HepG2 (cell line): ENCODE measurements at regions not wholly inside any gene's neighbourhood (a gene's known extent, or its start where the extent isn't known, plus 50 kb on each side); places are given as distances from the start of the nearest gene placed in this dataset.

Source experiments
- ATAC-seq: fragments of 200-7000 bp; cut with Tn5 transposase; 3 replicates; pipeline ENCODE4 v1.9.1; 2020; ENCODE audit warnings: mild to moderate bottlenecking, moderate library complexity
- BruUV-seq: library from RNA; stranded (reverse); fragments of 400-500 nt; replicated peaks from 2 replicates; lab custom pipeline; 2021; lab: Mats Ljungman, UMichigan
- CTCF ChIA-PET: fragments of 300-600 bp; formaldehyde crosslinking; extraction: SDS; loops from one replicate; lab custom pipeline; 2021; ENCODE audit warnings: low total read pairs, inconsistent platforms, low intra/inter-chr PET ratio; lab: Yijun Ruan, JAX
- POLR2A ChIA-PET: fragments of 350-600 bp; sonication (Branson Sonifier 250); formaldehyde crosslinking; loops from one replicate; lab custom pipeline; 2020; ENCODE audit warnings: antibody characterized with exemption, inconsistent platforms; lab: Yijun Ruan, JAX
- DNase-seq: peaks from one replicate; pipeline ENCODE4 v3.0.0-alpha.2; 2015; ENCODE audit warnings: low spot score
- FAIRE-seq: peaks from 3 replicates; lab custom pipeline; 2011; peaks lifted over from hg19 to GRCh38; lab: Jason Lieb, UNC
- H2AFZ ChIP-seq: one replicate; pipeline ENCODE4 v1.6.1; 2011; ENCODE audit warnings: low read length, inconsistent platforms
- H3K27ac ChIP-seq: fragments of 300-600 bp; 3 replicates; pipeline ENCODE4 v1.8.0; 2011; ENCODE audit warnings: mixed run types, mild to moderate bottlenecking, mixed read lengths, low read length, inconsistent platforms; ENCODE audit not compliant: insufficient read depth; ENCODE audit errors: extremely low read length
- H3K27me3 ChIP-seq, 2 experiments: fragments of 200-600 bp in 1 of 2; 2 replicates in 1 of 2; 3 replicates in 1 of 2; pipeline versions ENCODE4 v1.6.0 to v1.8.0; 2011; ENCODE audit warnings: low read length in 2 of 2, mild to moderate bottlenecking in 2 of 2, moderate library complexity in 2 of 2, inconsistent platforms in 1 of 2; ENCODE audit not compliant: insufficient read depth in 2 of 2, control insufficient read depth in 1 of 2
- H3K36me3 ChIP-seq, 2 experiments: fragments of 200-600 bp in 1 of 2; replicated peaks in 1 of 2; 2 replicates in 1 of 2; 3 replicates in 1 of 2; pipeline versions ENCODE4 v1.5.1 to v1.8.0; 2011; ENCODE audit warnings: low read length in 2 of 2, inconsistent platforms in 1 of 2; ENCODE audit not compliant: insufficient read depth in 2 of 2, control insufficient read depth in 1 of 2
- H3K4me1 ChIP-seq: 2 replicates; pipeline ENCODE4 v1.5.1; 2012; ENCODE audit warnings: low read length, inconsistent platforms; ENCODE audit not compliant: insufficient read depth
- H3K4me2 ChIP-seq: 2 replicates; pipeline ENCODE4 v1.6.0; 2011; ENCODE audit warnings: low read depth, low read length, inconsistent platforms
- H3K4me3 ChIP-seq, 3 experiments: fragments of 200-600 bp in 1 of 3; sonication (generic), shearing (Covaris generic) in 1 of 3; replicated peaks in 1 of 3; 2 replicates each; pipeline ENCODE4 v1.5.1; 2011 to 2016; ENCODE audit warnings: low read length in 3 of 3, inconsistent platforms in 2 of 3, low read depth in 2 of 3, mild to moderate bottlenecking in 2 of 3, control low read depth in 1 of 3, mixed read lengths in 1 of 3; ENCODE audit not compliant: insufficient read depth in 1 of 3
- H3K79me2 ChIP-seq: one replicate; pipeline ENCODE4 v1.6.1; 2011; ENCODE audit warnings: low read length, inconsistent platforms; ENCODE audit not compliant: insufficient read depth
- H3K9ac ChIP-seq: 2 replicates; pipeline ENCODE4 v1.6.0; 2011; ENCODE audit warnings: mild to moderate bottlenecking, low read depth, low read length, inconsistent platforms; ENCODE audit not compliant: insufficient read depth
- H3K9me3 ChIP-seq: 2 replicates; pipeline ENCODE4 v1.5.1; 2012; ENCODE audit warnings: mild to moderate bottlenecking, low read length
- H4K20me1 ChIP-seq: 2 replicates; pipeline ENCODE4 v1.6.0; 2011; ENCODE audit warnings: inconsistent platforms, mild to moderate bottlenecking, low read length, moderate library complexity; ENCODE audit not compliant: insufficient read depth
- HES4 ChIP-seq: sonication (generic); formaldehyde crosslinking; IDR thresholded peaks from 2 replicates; pipeline ENCODE4 v1.9.0; 2021; ENCODE audit warnings: mild to moderate bottlenecking, missing genetic modification reagents, borderline replicate concordance
- MAFF ChIP-seq: IDR thresholded peaks from 2 replicates; pipeline ENCODE4 v1.6.1; 2011; ENCODE audit warnings: low read depth, low read length, improper control_type of control experiment
- MAFK ChIP-seq, 2 experiments: IDR thresholded peaks in 1 of 2; conservative IDR thresholded peaks in 1 of 2; 2 replicates each; pipeline ENCODE4 v1.6.1; 2011; ENCODE audit warnings: improper control_type of control experiment in 2 of 2, low read length in 2 of 2
- NFIC ChIP-seq: IDR thresholded peaks from 2 replicates; pipeline ENCODE4 v1.6.1; 2012; ENCODE audit warnings: mild to moderate bottlenecking, low read length, inconsistent platforms
- TFE3 ChIP-seq: IDR thresholded peaks from 2 replicates; pipeline ENCODE4 v1.6.1; 2016
- ZNF44 ChIP-seq: sonication (generic); formaldehyde crosslinking; IDR thresholded peaks from 2 replicates; pipeline ENCODE4 v1.5.1; 2020; ENCODE audit warnings: mild to moderate bottlenecking, missing genetic modification reagents
- WGBS: methylation state at CpG from one replicate; pipeline ENCODE4 v1.1.6; 2017; ENCODE audit warnings: low lambda C conversion rate; 5-methylcytosine and 5-hydroxymethylcytosine counted together
- in situ Hi-C: cut with HindIII; loops from 2 replicates; pipeline ENCODE4 v1.10.0; 2017; ENCODE audit warnings: low pct_unique_long_range_greater_than_20kb; ENCODE audit not compliant: extremely low pct_ligation_motif_present
- intact Hi-C: fragments of 100-400 bp; cut with micrococcal nuclease; formaldehyde crosslinking; loops from one replicate; pipeline ENCODE4 v1.10.0; 2022; ENCODE audit not compliant: unreplicated experiment

DNA sequence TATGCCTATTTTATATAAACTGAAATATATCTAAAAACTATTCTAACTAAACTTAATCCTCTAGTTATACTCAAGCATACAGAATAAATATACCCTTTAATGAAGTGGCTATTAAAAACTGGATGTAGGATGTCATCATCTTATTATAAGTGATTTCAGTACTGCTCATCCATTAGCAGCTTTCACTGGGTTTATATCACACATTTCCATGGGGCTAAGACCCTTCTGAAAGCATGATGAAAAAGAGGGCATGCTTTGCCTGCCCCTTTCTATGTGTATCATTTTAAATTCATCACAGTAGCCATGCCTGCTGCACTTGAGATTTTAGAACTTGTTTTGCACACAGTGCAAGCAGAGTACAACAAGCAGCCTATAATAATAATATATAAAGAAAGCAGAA, 477.5 kb downstream of the SLITRK6 start:
- no TSS peak for BruUV-seq
- no peaks in the 10 kb centered on the region for H3K4me1 ChIP-seq
- no peaks in the 10 kb centered on the region for H3K27me3 ChIP-seq
- CTCF ChIA-PET, result no interaction called here
- no peak for TF ChIP-seq TFE3 (CRISPR knock-in tag)
- TF ChIP-seq, all 625 proteins: peak for 0
- DNase-seq (no peak), ATAC-seq (no peak), FAIRE-seq (no peak)
- intact Hi-C loops, result no loop called here
- H3K9me3 ChIP-seq, result no peaks in the 10 kb centered on the region
- POLR2A ChIA-PET, result no interaction called here
- H3K4me3 ChIP-seq, result no peak overlapping the region
- H3K9ac ChIP-seq, result no peak overlapping the region
- H4K20me1 ChIP-seq, result no peaks in the 10 kb centered on the region
- no peaks in the 10 kb centered on the region for H3K79me2 ChIP-seq
- H3K27ac ChIP-seq, result no peak overlapping the region
- H3K36me3 ChIP-seq, result no peaks in the 10 kb centered on the region
- in situ Hi-C loops, result no loop called here
- H2AFZ ChIP-seq, result no peak overlapping the region
- H3K4me2 ChIP-seq, result no peak overlapping the region

DNA sequence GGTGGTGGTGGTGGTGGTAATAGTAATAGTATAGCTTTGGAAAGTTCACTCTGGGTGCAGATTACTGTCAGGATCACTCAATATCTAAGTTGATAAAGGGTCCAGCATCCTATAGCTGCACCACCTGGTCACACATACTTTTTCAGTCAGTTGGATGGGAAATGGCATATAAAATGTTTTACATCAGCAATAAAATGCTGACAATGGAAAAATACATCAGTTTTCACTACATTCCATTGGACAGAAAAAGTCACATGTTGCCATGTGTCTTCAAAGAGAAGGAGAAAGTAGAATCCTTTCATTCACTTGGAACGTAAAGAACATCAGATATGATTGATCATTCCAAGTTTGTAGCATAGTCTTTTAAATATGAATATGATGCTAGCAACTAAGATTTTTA, 481.4 kb downstream of the SLITRK6 start:
- H3K27ac ChIP-seq, result no peak overlapping the region
- WGBS, result 11% methylated on average over 1 of the region's 1 CpG

More for the DNA sequence above, 481.4 kb downstream of the SLITRK6 start:
- FAIRE-seq (no peak), ATAC-seq (no peak), DNase-seq (no peak)
- in situ Hi-C loops (no loop called here), intact Hi-C loops (no loop called here)
- Histone ChIP-seq H3K4me1 (no peaks in the 10 kb centered on the region), H3K4me3 (no peak overlapping the region), H2AFZ (no peak overlapping the region), H3K4me2 (no peak overlapping the region), H4K20me1 (no peaks in the 10 kb centered on the region), H3K36me3 (no peaks in the 10 kb centered on the region), H3K27me3 (no peaks in the 10 kb centered on the region), H3K9ac (no peak overlapping the region), H3K9me3 (no peaks in the 10 kb centered on the region), H3K79me2 (no peaks in the 10 kb centered on the region)
- ChIA-PET POLR2A (no interaction called here), CTCF (no interaction called here)
- TF ChIP-seq MAFF, result peak; percentile 93
- TF ChIP-seq MAFK (conservative IDR thresholded peaks at IDR 0.05 in 1 of 2, IDR thresholded peaks at IDR 0.05 in 1 of 2; ENCODE audit: low read length in 2 of 2), result peak; percentile 82 to 93
- TF ChIP-seq ZNF44 (CRISPR knock-in tag), result no peak
- TF ChIP-seq NFIC, result no peak
- TF ChIP-seq HES4 (CRISPR knock-in tag), result no peak
- BruUV-seq, result no TSS peak
